GM23338 (cell line): ENCODE measurements at regions not wholly inside any gene's neighbourhood (a gene's known extent, or its start where the extent isn't known, plus 50 kb on each side); places are given as distances from the start of the nearest gene placed in this dataset.

ENCODE experiments used
- ATAC-seq: fragments of 200-7000 bp; cut with Tn5 transposase; 3 replicates; pipeline ENCODE4 v1.9.1; 2020
- DNase-seq: peaks from one replicate; pipeline ENCODE4 v3.0.0-alpha.2; 2015; ENCODE audit warnings: low spot score
- H2AFZ ChIP-seq: fragments of 200-600 bp; sonication (generic); 2 replicates; pipeline ENCODE4 v1.8.0; 2016; ENCODE audit warnings: antibody characterized with exemption, mild to moderate bottlenecking, moderate library complexity
- H3F3A ChIP-seq: fragments of 200-600 bp; sonication (generic); replicated peaks from 2 replicates; pipeline ENCODE4 v1.8.0; 2017; ENCODE audit warnings: antibody characterized with exemption, mixed run types, low read depth
- H3K27ac ChIP-seq: fragments of 200-600 bp; sonication (generic); 2 replicates; pipeline ENCODE4 v1.6.1; 2016; ENCODE audit warnings: low read depth
- H3K27me3 ChIP-seq: fragments of 200-600 bp; sonication (generic); 2 replicates; pipeline ENCODE4 v1.8.0; 2016; ENCODE audit warnings: mild to moderate bottlenecking, mixed run types, moderate library complexity; ENCODE audit not compliant: insufficient read depth
- H3K36me3 ChIP-seq: fragments of 200-600 bp; sonication (generic); 2 replicates; pipeline ENCODE4 v1.8.0; 2016; ENCODE audit warnings: mild to moderate bottlenecking; ENCODE audit not compliant: insufficient read depth
- H3K4me1 ChIP-seq: fragments of 200-600 bp; sonication (generic); 2 replicates; pipeline ENCODE4 v1.8.0; 2016; ENCODE audit warnings: mild to moderate bottlenecking, moderate library complexity; ENCODE audit not compliant: insufficient read depth
- H3K4me2 ChIP-seq: fragments of 200-600 bp; sonication (generic); 2 replicates; pipeline ENCODE4 v1.7.1; 2017; ENCODE audit warnings: mixed run types
- H3K4me3 ChIP-seq: fragments of 200-600 bp; sonication (generic); 2 replicates; pipeline ENCODE4 v1.6.1; 2016; ENCODE audit warnings: mixed run types
- H3K79me2 ChIP-seq: fragments of 200-600 bp; sonication (generic); replicated peaks from 2 replicates; pipeline ENCODE4 v1.8.0; 2017; ENCODE audit warnings: mild to moderate bottlenecking; ENCODE audit not compliant: insufficient read depth
- H3K9me2 ChIP-seq: fragments of 200-600 bp; sonication (generic); 2 replicates; pipeline ENCODE4 v1.8.0; 2017; ENCODE audit not compliant: insufficient read depth
- H4K20me1 ChIP-seq: fragments of 200-600 bp; sonication (generic); replicated peaks from 2 replicates; pipeline ENCODE4 v1.8.0; 2017; ENCODE audit warnings: mild to moderate bottlenecking; ENCODE audit not compliant: insufficient read depth
- H3K27ac Mint-ChIP-seq: 2 replicates; pipeline ENCODE4 v1.8.0; 2020; ENCODE audit warnings: inconsistent platforms, mild to moderate bottlenecking, moderate library complexity, mixed read lengths
- H3K27me3 Mint-ChIP-seq: 3 replicates; pipeline ENCODE4 v1.8.0; 2022; ENCODE audit warnings: low read depth, mild to moderate bottlenecking, moderate library complexity, mixed read lengths, inconsistent platforms; ENCODE audit not compliant: insufficient read depth, poor library complexity
- H3K36me3 Mint-ChIP-seq: 3 replicates; pipeline ENCODE4 v1.8.0; 2021; ENCODE audit warnings: low read depth, mild to moderate bottlenecking, inconsistent platforms, moderate library complexity, mixed read lengths
- H3K4me1 Mint-ChIP-seq: 3 replicates; pipeline ENCODE4 v1.8.0; 2020; ENCODE audit warnings: mild to moderate bottlenecking, inconsistent platforms, mixed read lengths
- H3K4me3 Mint-ChIP-seq: 3 replicates; pipeline ENCODE4 v1.8.0; 2021; ENCODE audit warnings: moderate library complexity, mild to moderate bottlenecking, inconsistent platforms, mixed read lengths
- H3K9me3 Mint-ChIP-seq: 3 replicates; pipeline ENCODE4 v1.8.0; 2020; ENCODE audit warnings: moderate library complexity, mild to moderate bottlenecking, inconsistent platforms, mixed read lengths
- CREB1 ChIP-seq: fragments of 250-450 bp; sonication (Bioruptor Pico); IDR thresholded peaks from 2 replicates; pipeline ENCODE4 v1.5.0; 2020; ENCODE audit warnings: low read depth, mild to moderate bottlenecking, moderate library complexity
- CTCF ChIP-seq, 2 experiments: fragments of 200-600 bp in 1 of 2; sonication (generic) in 1 of 2; conservative IDR thresholded peaks; 2 replicates each; pipeline versions ENCODE4 v1.5.1 to v1.6.1; 2016 to 2017; ENCODE audit warnings: antibody characterized with exemption in 2 of 2, low read depth in 2 of 2, mild to moderate bottlenecking in 2 of 2, moderate library complexity in 1 of 2
- ETS1 ChIP-seq: IDR thresholded peaks from 2 replicates; pipeline ENCODE4 v1.6.1; 2016; ENCODE audit warnings: antibody characterized with exemption
- EZH2 ChIP-seq: fragments of 200-600 bp; sonication (generic); IDR thresholded peaks from one replicate; pipeline ENCODE4 v1.8.0; 2017; ENCODE audit warnings: antibody characterized with exemption, mild to moderate bottlenecking, low read depth; ENCODE audit not compliant: unreplicated experiment
- EZH2phosphoT487 ChIP-seq: fragments of 200-600 bp; sonication (generic); IDR thresholded peaks from one replicate; pipeline ENCODE4 v1.8.1; 2018; ENCODE audit warnings: antibody characterized with exemption; ENCODE audit not compliant: unreplicated experiment
- JUNB ChIP-seq: IDR thresholded peaks from one replicate; pipeline ENCODE4 v1.6.1; 2016; ENCODE audit warnings: antibody characterized with exemption; ENCODE audit not compliant: unreplicated experiment
- NANOG ChIP-seq: IDR thresholded peaks from 2 replicates; pipeline ENCODE4 v1.6.1; 2016; ENCODE audit warnings: antibody characterized with exemption, borderline replicate concordance
- POLR2AphosphoS5 ChIP-seq: IDR thresholded peaks from 2 replicates; pipeline ENCODE4 v1.6.1; 2016; ENCODE audit warnings: antibody characterized with exemption, low read depth
- REST ChIP-seq: IDR thresholded peaks from one replicate; pipeline ENCODE4 v1.6.1; 2018; ENCODE audit warnings: antibody characterized with exemption; ENCODE audit not compliant: unreplicated experiment
- STAT1 ChIP-seq: IDR thresholded peaks from one replicate; pipeline ENCODE4 v1.6.1; 2016; ENCODE audit warnings: antibody characterized with exemption; ENCODE audit not compliant: unreplicated experiment
- ZNF114 ChIP-seq: fragments of 250-450 bp; sonication (Bioruptor Pico); IDR thresholded peaks from 2 replicates; pipeline ENCODE4 v1.5.0; 2020; ENCODE audit warnings: mild to moderate bottlenecking, moderate library complexity
- ZNF331 ChIP-seq: fragments of 250-450 bp; sonication (Bioruptor Pico); IDR thresholded peaks from 2 replicates; pipeline ENCODE4 v1.5.0; 2020; ENCODE audit warnings: low read depth, mild to moderate bottlenecking, moderate library complexity
- ZNF462 ChIP-seq: fragments of 250-450 bp; sonication (Bioruptor Pico); IDR thresholded peaks from 2 replicates; pipeline ENCODE4 v1.5.0; 2020; ENCODE audit warnings: mild to moderate bottlenecking, moderate library complexity

- Histone ChIP-seq H3K4me3 (no peak overlapping the region), H3F3A (no peaks in the 10 kb centered on the region), H3K36me3 (no peaks in the 10 kb centered on the region), H4K20me1 (no peaks in the 10 kb centered on the region), H2AFZ (no peak overlapping the region), H3K27ac (no peak overlapping the region), H3K4me2 (no peak overlapping the region), H3K4me1 (no peaks in the 10 kb centered on the region), H3K9me2 (no peaks in the 10 kb centered on the region), H3K79me2 (no peaks in the 10 kb centered on the region), H3K27me3 (no peaks in the 10 kb centered on the region)
- Mint-ChIP-seq H3K36me3 (no peaks in the 10 kb centered on the region), H3K9me3 (no peaks in the 10 kb centered on the region), H3K27me3 (no peaks in the 10 kb centered on the region), H3K4me1 (peaks cover 6% of the 10 kb centered on the region; the same call in 1 of the 3 replicates), H3K27ac (no peak overlapping the region), H3K4me3 (no peak overlapping the region)
- ATAC-seq (no peak), DNase-seq (no peak)
- TF ChIP-seq EZH2 (no peak), EZH2phosphoT487 (no peak), ZNF462 (no peak), JUNB (no peak), REST (no peak), NANOG (no peak), POLR2AphosphoS5 (no peak), CREB1 (no peak), STAT1 (no peak), ZNF114 (CRISPR knock-in tag) (no peak), ZNF331 (no peak), CTCF (conservative IDR thresholded peaks at IDR 0.05; ENCODE audit: low read depth in 2 of 2) (no peak), ETS1 (no peak)
Measured at GRCh38 chr1:221187174-221187573, 307.9 kb downstream of the HLX start.
